ENCODE measurements at regions not wholly inside any gene's neighbourhood (a gene's known extent, or its start where the extent isn't known, plus 50 kb on each side); places are given as distances from the start of the nearest gene placed in this dataset.

DNA sequence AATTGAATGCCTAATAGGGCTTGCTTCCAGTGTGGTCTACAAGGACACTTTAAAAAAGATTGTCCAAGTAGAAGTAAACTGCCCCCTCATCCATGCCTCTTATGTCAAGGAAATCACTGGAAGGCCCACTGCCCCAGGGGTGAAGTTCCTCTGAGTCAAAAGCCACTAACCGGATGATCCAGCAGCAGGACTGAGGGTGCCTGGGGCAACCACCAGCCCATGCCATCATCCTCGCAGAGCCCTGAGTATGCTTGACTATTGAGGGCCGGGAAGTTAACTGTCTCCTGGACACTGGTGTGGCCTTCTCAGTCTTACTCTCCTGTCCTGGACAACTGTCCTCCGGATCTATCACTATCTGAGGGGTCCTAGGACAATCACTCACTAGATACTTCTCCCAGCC is 411.5 kb downstream of the TENT5A start:
- H3K27me3 ChIP-seq (ENCODE audit: insufficient read depth, low read length, poor library complexity, severe bottlenecking) = no peaks in the 10 kb centered on the region
- H3K4me1 Mint-ChIP-seq = no peaks in the 10 kb centered on the region
- no peaks in the 10 kb centered on the region for H3K36me3 ChIP-seq (ENCODE audit: insufficient read depth, low read length)
- H3K9me3 ChIP-seq (ENCODE audit: low read length) = no peaks in the 10 kb centered on the region
- no peak overlapping the region for H3K4me3 Mint-ChIP-seq
- H3K27ac Mint-ChIP-seq = no peak overlapping the region
- H3K9me3 Mint-ChIP-seq = peaks cover 0 to 15% (median 9%) of the 10 kb centered on the region in 5 donors
- ChIA-PET POLR2A (no interaction called here), CTCF (no interaction called here)
- no peak overlapping the region for H3K4me3 ChIP-seq (ENCODE audit: low read length)
- DNase-seq = no peak
- no peaks in the 10 kb centered on the region for H3K4me1 ChIP-seq (ENCODE audit: insufficient read depth, low read length)
- no peak overlapping the region for H3K27ac ChIP-seq (ENCODE audit: low read depth, low read length)
- no peaks in the 10 kb centered on the region for H3K36me3 Mint-ChIP-seq
- H3K27me3 Mint-ChIP-seq = no peaks in the 10 kb centered on the region

DNA sequence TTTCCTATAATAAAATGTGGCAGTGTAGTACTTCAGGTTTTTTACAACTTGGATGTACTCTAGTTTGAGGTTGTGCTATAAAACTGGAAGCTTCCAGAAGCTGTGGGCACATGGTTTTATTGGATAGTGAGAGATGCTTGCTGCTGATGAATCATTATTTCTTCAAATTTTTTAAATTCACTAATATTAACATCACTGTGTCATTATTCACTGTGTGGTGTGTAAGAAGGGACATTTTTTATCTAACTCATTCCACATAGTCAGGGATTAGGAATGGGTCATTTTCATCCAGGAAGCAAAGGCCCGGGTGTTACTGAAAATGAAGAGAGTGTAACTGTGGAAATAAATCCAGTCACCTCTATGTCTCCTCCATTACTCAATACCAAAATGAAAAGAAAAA is 421.0 kb downstream of the TENT5A start:
- Histone ChIP-seq H3K4me1 (ENCODE audit: insufficient read depth, low read length) (no peaks in the 10 kb centered on the region), H3K27me3 (ENCODE audit: insufficient read depth, low read length, poor library complexity, severe bottlenecking) (no peaks in the 10 kb centered on the region), H3K9me3 (ENCODE audit: low read length) (no peaks in the 10 kb centered on the region), H3K4me3 (ENCODE audit: low read length) (no peak overlapping the region), H3K27ac (ENCODE audit: low read depth, low read length) (no peak overlapping the region), H3K36me3 (ENCODE audit: insufficient read depth, low read length) (no peaks in the 10 kb centered on the region)
- Mint-ChIP-seq H3K4me3 (no peak overlapping the region), H3K27ac (no peak overlapping the region), H3K36me3 (no peaks in the 10 kb centered on the region), H3K4me1 (no peaks in the 10 kb centered on the region), H3K27me3 (no peaks in the 10 kb centered on the region), H3K9me3 (peaks cover 0 to 12% (median 5%) of the 10 kb centered on the region in 5 donors)
- ChIA-PET CTCF (no interaction called here), POLR2A (no interaction called here)
- DNase-seq = no peak

- Histone ChIP-seq H3K9me3 (ENCODE audit: low read length) (no peaks in the 10 kb centered on the region), H3K27ac (ENCODE audit: low read depth, low read length) (no peak overlapping the region), H3K36me3 (ENCODE audit: insufficient read depth, low read length) (no peaks in the 10 kb centered on the region), H3K4me3 (ENCODE audit: low read length) (no peak overlapping the region), H3K4me1 (ENCODE audit: insufficient read depth, low read length) (no peaks in the 10 kb centered on the region), H3K27me3 (ENCODE audit: insufficient read depth, low read length, poor library complexity, severe bottlenecking) (no peaks in the 10 kb centered on the region)
- ChIA-PET POLR2A (no interaction called here), CTCF (no interaction called here)
- Mint-ChIP-seq H3K9me3 (peaks cover 0 to 12% (median 2%) of the 10 kb centered on the region in 5 donors), H3K4me3 (no peak overlapping the region), H3K36me3 (no peaks in the 10 kb centered on the region), H3K27ac (no peak overlapping the region), H3K27me3 (no peaks in the 10 kb centered on the region), H3K4me1 (no peaks in the 10 kb centered on the region)
- DNase-seq = no peak
Observed at GRCh38 chr6:81328700-81329099, 423.8 kb downstream of the TENT5A start.

DNA sequence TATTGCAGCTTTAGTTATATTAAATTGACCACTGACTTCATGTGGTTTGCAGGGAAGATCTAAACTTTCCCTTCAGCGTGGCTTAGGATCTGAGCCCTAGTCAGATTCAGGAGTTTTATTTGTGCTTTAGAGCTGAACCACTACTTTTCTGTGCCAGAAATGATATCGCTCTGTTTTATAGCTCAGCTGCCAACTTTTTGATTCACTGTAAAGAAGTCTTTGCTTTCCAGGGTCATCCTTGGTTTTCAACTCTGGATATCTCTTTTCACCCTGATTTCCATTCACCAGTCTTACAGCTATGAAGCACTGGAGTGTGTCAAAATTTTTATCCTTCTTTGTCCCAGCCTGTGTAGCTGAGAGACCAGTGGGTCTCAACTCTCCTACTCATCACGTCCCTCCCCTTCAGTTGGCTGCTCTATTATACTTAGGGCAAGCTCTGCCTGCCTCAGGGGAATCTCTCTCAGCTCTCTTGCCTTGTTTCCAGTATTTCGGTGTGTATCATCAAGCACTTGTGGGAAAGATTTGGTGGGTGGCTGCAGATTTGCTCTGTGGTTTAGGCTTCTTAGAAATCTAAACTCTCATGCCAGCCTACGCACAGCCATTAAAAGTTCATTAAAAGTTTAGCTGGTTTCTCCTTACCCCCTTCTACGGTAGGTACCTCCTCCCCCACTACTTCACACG is 425.5 kb downstream of the TENT5A start:
- no peaks in the 10 kb centered on the region for H3K9me3 ChIP-seq (ENCODE audit: low read length)
- H3K4me3 ChIP-seq (ENCODE audit: low read length) = no peak overlapping the region
- Mint-ChIP-seq H3K27me3 (no peaks in the 10 kb centered on the region), H3K27ac (no peak overlapping the region), H3K9me3 (peaks cover 0 to 6% (median 3%) of the 10 kb centered on the region in 5 donors), H3K36me3 (no peaks in the 10 kb centered on the region), H3K4me3 (no peak overlapping the region), H3K4me1 (no peaks in the 10 kb centered on the region)
- POLR2A ChIA-PET = no interaction called here
- no peaks in the 10 kb centered on the region for H3K36me3 ChIP-seq (ENCODE audit: insufficient read depth, low read length)
- no peaks in the 10 kb centered on the region for H3K4me1 ChIP-seq (ENCODE audit: insufficient read depth, low read length)
- no peaks in the 10 kb centered on the region for H3K27me3 ChIP-seq (ENCODE audit: insufficient read depth, low read length, poor library complexity, severe bottlenecking)
- no peak for DNase-seq
- no peak overlapping the region for H3K27ac ChIP-seq (ENCODE audit: low read depth, low read length)
- CTCF ChIA-PET = no interaction called here

DNA sequence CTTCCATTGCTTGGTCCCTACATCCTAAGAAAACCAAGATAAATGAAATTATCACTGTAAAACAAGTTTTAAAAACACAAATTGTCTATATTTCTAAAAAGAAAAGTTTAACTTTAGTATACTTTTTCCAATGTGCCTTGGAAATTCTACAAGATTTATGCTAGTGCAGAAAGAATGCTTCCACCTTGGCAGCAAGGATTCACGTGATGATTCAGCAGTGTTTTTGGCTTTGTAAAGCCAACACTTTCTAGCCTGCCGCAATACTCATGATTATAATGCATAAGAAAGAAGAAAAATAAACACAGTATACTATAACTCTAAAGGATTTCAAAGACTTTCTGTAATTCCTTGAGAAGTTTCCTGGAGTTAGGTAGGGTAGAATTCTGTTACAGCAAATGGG is 442.7 kb downstream of the TENT5A start:
- Histone ChIP-seq H3K4me3 (ENCODE audit: low read length) (no peak overlapping the region), H3K4me1 (ENCODE audit: insufficient read depth, low read length) (no peaks in the 10 kb centered on the region), H3K36me3 (ENCODE audit: insufficient read depth, low read length) (no peaks in the 10 kb centered on the region), H3K9me3 (ENCODE audit: low read length) (no peaks in the 10 kb centered on the region), H3K27ac (ENCODE audit: low read depth, low read length) (no peak overlapping the region), H3K27me3 (ENCODE audit: insufficient read depth, low read length, poor library complexity, severe bottlenecking) (no peaks in the 10 kb centered on the region)
- Mint-ChIP-seq H3K9me3 (peaks cover 3 to 20% (median 10%) of the 10 kb centered on the region in 5 donors), H3K36me3 (no peaks in the 10 kb centered on the region), H3K4me3 (no peak overlapping the region), H3K27ac (no peak overlapping the region), H3K27me3 (peaks cover 0 to 1% of the 10 kb centered on the region in 2 donors), H3K4me1 (no peaks in the 10 kb centered on the region)
- POLR2A ChIA-PET = no interaction called here
- CTCF ChIA-PET = no interaction called here
- no peak for DNase-seq

- Mint-ChIP-seq H3K27ac (no peak overlapping the region), H3K27me3 (peaks cover 0 to 1% of the 10 kb centered on the region in 2 donors), H3K4me1 (no peaks in the 10 kb centered on the region), H3K4me3 (no peak overlapping the region), H3K9me3 (peaks cover 3 to 15% (median 8%) of the 10 kb centered on the region in 5 donors), H3K36me3 (no peaks in the 10 kb centered on the region)
- Histone ChIP-seq H3K9me3 (ENCODE audit: low read length) (no peaks in the 10 kb centered on the region), H3K36me3 (ENCODE audit: insufficient read depth, low read length) (no peaks in the 10 kb centered on the region), H3K27me3 (ENCODE audit: insufficient read depth, low read length, poor library complexity, severe bottlenecking) (no peaks in the 10 kb centered on the region), H3K27ac (ENCODE audit: low read depth, low read length) (no peak overlapping the region), H3K4me3 (ENCODE audit: low read length) (no peak overlapping the region), H3K4me1 (ENCODE audit: insufficient read depth, low read length) (no peaks in the 10 kb centered on the region)
- POLR2A ChIA-PET = no interaction called here
- no peak for DNase-seq
- CTCF ChIA-PET = no interaction called here
Observed at GRCh38 chr6:81308577-81309279, 443.8 kb downstream of the TENT5A start.

DNA sequence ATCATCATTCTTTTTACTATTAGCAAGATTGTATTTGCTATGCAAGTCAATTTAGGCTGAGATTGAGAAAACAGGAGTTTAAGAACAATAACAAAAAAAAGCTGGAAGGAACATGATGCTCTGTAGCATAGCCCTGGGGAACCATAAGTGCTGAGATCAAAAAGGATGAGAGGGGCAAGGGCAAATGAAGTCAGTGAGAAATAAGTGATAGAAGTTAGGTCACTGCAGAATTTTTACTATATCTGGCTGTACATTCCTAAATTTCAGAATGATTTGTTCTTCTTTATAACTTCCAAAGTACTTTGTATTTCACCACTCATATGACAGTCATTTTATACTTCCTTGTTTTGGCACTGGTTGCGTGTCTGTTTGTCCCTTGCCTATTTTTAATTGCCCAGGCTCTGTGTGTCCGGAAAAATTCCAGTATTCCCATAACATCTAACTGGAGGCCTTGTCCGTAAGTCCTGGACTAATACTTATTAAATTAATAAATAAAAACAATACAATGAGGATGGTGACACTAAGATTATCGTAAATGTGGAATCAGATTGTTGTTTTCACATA is 444.7 kb downstream of the TENT5A start:
- H3K9me3 Mint-ChIP-seq = peaks cover 2 to 10% (median 4%) of the 10 kb centered on the region in 5 donors
- H3K4me1 Mint-ChIP-seq = no peaks in the 10 kb centered on the region
- Histone ChIP-seq H3K27me3 (ENCODE audit: insufficient read depth, low read length, poor library complexity, severe bottlenecking) (no peaks in the 10 kb centered on the region), H3K4me3 (ENCODE audit: low read length) (no peak overlapping the region), H3K9me3 (ENCODE audit: low read length) (no peaks in the 10 kb centered on the region), H3K36me3 (ENCODE audit: insufficient read depth, low read length) (no peaks in the 10 kb centered on the region), H3K4me1 (ENCODE audit: insufficient read depth, low read length) (no peaks in the 10 kb centered on the region), H3K27ac (ENCODE audit: low read depth, low read length) (no peak overlapping the region)
- H3K36me3 Mint-ChIP-seq = no peaks in the 10 kb centered on the region
- H3K4me3 Mint-ChIP-seq = no peak overlapping the region
- no peaks in the 10 kb centered on the region for H3K27me3 Mint-ChIP-seq
- DNase-seq = no peak
- ChIA-PET CTCF (no interaction called here), POLR2A (no interaction called here)
- no peak overlapping the region for H3K27ac Mint-ChIP-seq

- no peak overlapping the region for H3K27ac Mint-ChIP-seq
- H3K9me3 ChIP-seq (ENCODE audit: low read length) = no peaks in the 10 kb centered on the region
- ChIA-PET POLR2A (no interaction called here), CTCF (no interaction called here)
- H3K36me3 ChIP-seq (ENCODE audit: insufficient read depth, low read length) = no peaks in the 10 kb centered on the region
- no peaks in the 10 kb centered on the region for H3K27me3 ChIP-seq (ENCODE audit: insufficient read depth, low read length, poor library complexity, severe bottlenecking)
- H3K4me3 ChIP-seq (ENCODE audit: low read length) = no peak overlapping the region
- no peaks in the 10 kb centered on the region for H3K27me3 Mint-ChIP-seq
- no peaks in the 10 kb centered on the region for H3K4me1 Mint-ChIP-seq
- peaks cover 0 to 14% (median 3%) of the 10 kb centered on the region in 5 donors for H3K9me3 Mint-ChIP-seq
- no peaks in the 10 kb centered on the region for H3K36me3 Mint-ChIP-seq
- no peak overlapping the region for H3K27ac ChIP-seq (ENCODE audit: low read depth, low read length)
- no peak for DNase-seq
- no peak overlapping the region for H3K4me3 Mint-ChIP-seq
- H3K4me1 ChIP-seq (ENCODE audit: insufficient read depth, low read length) = no peaks in the 10 kb centered on the region
Observed at GRCh38 chr6:81304466-81304865, 448.0 kb downstream of the TENT5A start.

Measured in CD8-positive, alpha-beta memory T cell (primary cell).